Adrenal gland (tissue), 9 donors: ENCODE measurements at regions not wholly inside any gene's neighbourhood (a gene's known extent, or its start where the extent isn't known, plus 50 kb on each side); places are given as distances from the start of the nearest gene placed in this dataset.

Source experiments
- DNase-seq, 7 donors: peaks; one replicate each; pipeline ENCODE4 v3.0.0-alpha.2; 2019 to 2020
- H3K27ac ChIP-seq, 5 donors: fragments of 200-600 bp; sonication (generic) in 4 of 5; 1 replicate in 3 of 5; 2 replicates in 2 of 5; pipeline versions ENCODE4 v1.5.1 to v1.8.0; 2016 to 2020; ENCODE audit warnings: mild to moderate bottlenecking in 1 of 5
- H3K27me3 ChIP-seq: fragments of 200-600 bp; 2 replicates; pipeline ENCODE4 v1.8.0; 2021
- H3K36me3 ChIP-seq, 2 donors: fragments of 200-600 bp; replicated peaks in 1 of 2; 1 replicate in 1 of 2; 2 replicates in 1 of 2; pipeline versions ENCODE4 v1.5.1 to v1.8.0; 2018 to 2022
- H3K4me1 ChIP-seq, 2 donors: fragments of 200-600 bp; replicated peaks in 1 of 2; 1 replicate in 1 of 2; 2 replicates in 1 of 2; pipeline versions ENCODE4 v1.5.1 to v1.8.0; 2018 to 2021
- H3K4me3 ChIP-seq, 4 donors: fragments of 200-600 bp; sonication (generic) in 3 of 4; one replicate each; pipeline ENCODE4 v1.5.1; 2016 to 2018
- H3K9me3 ChIP-seq, 3 donors: fragments of 200-600 bp; sonication (generic) in 1 of 3; replicated peaks in 1 of 3; 1 replicate in 2 of 3; 2 replicates in 1 of 3; pipeline versions ENCODE4 v1.5.1 to v1.8.0; 2016 to 2021
- WGBS, 4 donors: extraction: QIAGEN DNeasy Blood & Tissue Kit in 2 of 4; methylation state at CpG; one replicate each; pipeline versions ENCODE4 v1.1.5 to v1.1.7; 2013 to 2017; 5-methylcytosine and 5-hydroxymethylcytosine counted together
- intact Hi-C, 2 donors: fragments of 100-400 bp; cut with DNase I; formaldehyde crosslinking; loops; one replicate each; pipeline versions ENCODE4 v1.14.1 to v1.15.0; 2022 to 2023
- TF ChIP-seq, protein P1 (sequence below), 6 experiments: fragments of 450-650 bp in 4 of 6; fragments of 200-600 bp in 2 of 6; sonication (generic) in 1 of 6; IDR thresholded peaks; 1 replicate in 5 of 6; 2 replicates in 1 of 6; pipeline versions ENCODE4 v1.5.1 to v1.8.0; 2016 to 2021; ENCODE audit warnings: antibody characterized with exemption in 6 of 6, mild to moderate bottlenecking in 2 of 6, moderate library complexity in 1 of 6
- donor health status: healthy with polysubstance abuse.
- donor health status: Bipolar disorder and iron deficiency.
- donor health status: DM: yes; HTN: yes; CAD: no.
- donor health status: DM: no; HTN: no; CAD: no.
- donor health status: DM: no; HTN: no; CAD: no.

DNA sequence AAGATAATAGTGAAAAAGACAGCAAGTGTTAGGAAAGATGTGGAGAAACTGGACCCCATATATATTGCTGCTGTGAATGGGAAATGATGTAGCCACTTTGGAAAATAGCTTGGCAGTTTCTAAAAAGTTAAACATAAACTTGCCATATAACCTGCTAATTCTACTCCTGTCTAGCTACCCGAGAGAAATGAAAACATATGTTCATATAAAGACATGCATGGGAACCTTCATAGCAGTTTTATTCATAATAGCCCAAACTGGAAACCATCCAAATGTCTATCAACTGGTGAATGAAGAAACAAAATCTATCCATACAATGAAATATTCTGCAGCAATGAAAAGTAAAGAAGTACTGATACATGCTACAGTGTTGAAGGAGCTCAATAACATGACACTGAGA, 50.4 kb upstream of the NABP1 start:
- Histone ChIP-seq H3K27me3 (no peaks in the 10 kb centered on the region), H3K27ac (no peak overlapping the region), H3K4me1 (no peaks in the 10 kb centered on the region), H3K9me3 (no peaks in the 10 kb centered on the region), H3K4me3 (no peak overlapping the region), H3K36me3 (no peaks in the 10 kb centered on the region)
- TF ChIP-seq, protein P1, sequence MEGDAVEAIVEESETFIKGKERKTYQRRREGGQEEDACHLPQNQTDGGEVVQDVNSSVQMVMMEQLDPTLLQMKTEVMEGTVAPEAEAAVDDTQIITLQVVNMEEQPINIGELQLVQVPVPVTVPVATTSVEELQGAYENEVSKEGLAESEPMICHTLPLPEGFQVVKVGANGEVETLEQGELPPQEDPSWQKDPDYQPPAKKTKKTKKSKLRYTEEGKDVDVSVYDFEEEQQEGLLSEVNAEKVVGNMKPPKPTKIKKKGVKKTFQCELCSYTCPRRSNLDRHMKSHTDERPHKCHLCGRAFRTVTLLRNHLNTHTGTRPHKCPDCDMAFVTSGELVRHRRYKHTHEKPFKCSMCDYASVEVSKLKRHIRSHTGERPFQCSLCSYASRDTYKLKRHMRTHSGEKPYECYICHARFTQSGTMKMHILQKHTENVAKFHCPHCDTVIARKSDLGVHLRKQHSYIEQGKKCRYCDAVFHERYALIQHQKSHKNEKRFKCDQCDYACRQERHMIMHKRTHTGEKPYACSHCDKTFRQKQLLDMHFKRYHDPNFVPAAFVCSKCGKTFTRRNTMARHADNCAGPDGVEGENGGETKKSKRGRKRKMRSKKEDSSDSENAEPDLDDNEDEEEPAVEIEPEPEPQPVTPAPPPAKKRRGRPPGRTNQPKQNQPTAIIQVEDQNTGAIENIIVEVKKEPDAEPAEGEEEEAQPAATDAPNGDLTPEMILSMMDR (IDR thresholded peaks at IDR 0.05), result no peak
- intact Hi-C loops, result no loop called here
- WGBS, 4 donors, result 63 to 75% (median 69%) methylated on average over 1 of the region's 1 CpG
- DNase-seq, result no peak
